ENCODE measurements at regions not wholly inside any gene's neighbourhood (a gene's known extent, or its start where the extent isn't known, plus 50 kb on each side); places are given as distances from the start of the nearest gene placed in this dataset.
"Not testable (repeated sequence)": the region's sequence is repeated elsewhere in the genome, so short reads cannot be mapped to it uniquely, and the experiment has no call there.

- H3K4me3 ChIP-seq (ENCODE audit: low read depth, low read length): no peak overlapping the region
- no peak for TF ChIP-seq CTCF (conservative IDR thresholded peaks at IDR 0.05; ENCODE audit: low read depth, low read length)
- DNase-seq (ENCODE audit: low read depth): no peak
Measured at GRCh38 chr10:124320778-124321432, 97.8 kb downstream of the OAT start.

- no peak for TF ChIP-seq CTCF (conservative IDR thresholded peaks at IDR 0.05; ENCODE audit: low read depth, low read length)
- H3K4me3 ChIP-seq (ENCODE audit: low read depth, low read length): no peak overlapping the region
- peak; percentile 66 for DNase-seq (ENCODE audit: low read depth)
Measured at GRCh38 chr10:124319926-124320391, 98.8 kb downstream of the OAT start.

- not testable (repeated sequence) for H3K4me3 ChIP-seq (ENCODE audit: low read depth, low read length); DNase-seq (ENCODE audit: low read depth)
Measured at GRCh38 chr10:124319520-124319919, 99.2 kb downstream of the OAT start.

GRCh38 chr10:124318811-124319210 lies 99.9 kb downstream of the OAT start:
- no peak overlapping the region for H3K4me3 ChIP-seq (ENCODE audit: low read depth, low read length)
- DNase-seq (ENCODE audit: low read depth): no peak
- TF ChIP-seq CTCF (conservative IDR thresholded peaks at IDR 0.05; ENCODE audit: low read depth, low read length): no peak

- H3K4me3 ChIP-seq (ENCODE audit: low read depth, low read length): no peak overlapping the region
- no peak for DNase-seq (ENCODE audit: low read depth)
- no peak for TF ChIP-seq CTCF (conservative IDR thresholded peaks at IDR 0.05; ENCODE audit: low read depth, low read length)
Measured at GRCh38 chr10:124318076-124318475, 100.6 kb downstream of the OAT start.

GRCh38 chr10:124316326-124316725 lies 102.4 kb downstream of the OAT start:
- DNase-seq (ENCODE audit: low read depth): no peak
- H3K4me3 ChIP-seq (ENCODE audit: low read depth, low read length): no peak overlapping the region
- no peak for TF ChIP-seq CTCF (conservative IDR thresholded peaks at IDR 0.05; ENCODE audit: low read depth, low read length)

- DNase-seq (ENCODE audit: low read depth): peak; percentile 34
- TF ChIP-seq CTCF (conservative IDR thresholded peaks at IDR 0.05; ENCODE audit: low read depth, low read length): no peak
- H3K4me3 ChIP-seq (ENCODE audit: low read depth, low read length): no peak overlapping the region
Measured at GRCh38 chr10:124315591-124316270, 103.0 kb downstream of the OAT start.

All from choroid plexus epithelial cell (primary cell).